Activated T-cell treated with anti-CD3 and anti-CD28 coated beads for 1 hour (primary cell): ENCODE measurements at regions not wholly inside any gene's neighbourhood (a gene's known extent, or its start where the extent isn't known, plus 50 kb on each side); places are given as distances from the start of the nearest gene placed in this dataset.

Experiments
- DNase-seq: peaks from one replicate; pipeline ENCODE4 v3.0.0-alpha.2; 2020; ENCODE audit warnings: low read depth

DNA sequence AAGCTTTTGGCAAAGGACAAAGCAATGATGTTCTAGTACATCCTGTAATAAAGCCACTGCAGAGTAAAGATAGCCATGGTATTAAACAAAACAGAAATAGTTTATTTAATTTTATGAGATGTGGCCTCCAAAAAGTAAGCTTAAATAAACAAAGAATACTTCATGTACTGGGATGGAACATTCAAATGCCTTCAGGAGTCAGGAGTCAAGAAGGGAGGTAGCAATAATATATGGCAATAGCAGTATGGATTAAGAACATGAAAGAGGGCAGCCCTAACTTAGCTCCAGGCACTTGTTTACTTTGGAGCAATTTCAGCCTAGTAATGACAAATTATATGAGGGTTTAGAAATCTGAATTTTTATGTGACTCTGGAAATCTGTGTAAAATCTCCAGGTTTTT lies 343.9 kb upstream of the THRB start:
- no peak for DNase-seq

DNA sequence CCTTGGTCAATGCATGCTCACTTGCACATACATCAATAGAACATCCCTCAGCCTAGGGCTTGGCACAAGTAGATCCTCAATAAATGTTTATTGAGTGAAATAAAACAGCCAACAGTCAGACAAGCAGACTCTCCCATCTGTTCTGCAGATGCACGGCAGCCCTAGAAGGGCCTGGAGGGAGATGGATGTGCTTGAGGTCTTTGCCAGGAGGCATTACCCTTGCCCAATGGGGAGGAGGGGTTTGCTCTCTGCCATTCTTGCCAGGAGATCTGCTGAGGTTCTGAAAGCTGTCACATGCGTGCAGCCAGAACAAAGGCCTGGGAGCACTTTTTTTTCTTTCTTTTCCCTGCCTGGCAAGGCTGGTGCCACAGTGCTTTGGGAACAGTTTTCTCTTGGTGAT lies 349.3 kb upstream of the THRB start:
- no peak for DNase-seq

DNA sequence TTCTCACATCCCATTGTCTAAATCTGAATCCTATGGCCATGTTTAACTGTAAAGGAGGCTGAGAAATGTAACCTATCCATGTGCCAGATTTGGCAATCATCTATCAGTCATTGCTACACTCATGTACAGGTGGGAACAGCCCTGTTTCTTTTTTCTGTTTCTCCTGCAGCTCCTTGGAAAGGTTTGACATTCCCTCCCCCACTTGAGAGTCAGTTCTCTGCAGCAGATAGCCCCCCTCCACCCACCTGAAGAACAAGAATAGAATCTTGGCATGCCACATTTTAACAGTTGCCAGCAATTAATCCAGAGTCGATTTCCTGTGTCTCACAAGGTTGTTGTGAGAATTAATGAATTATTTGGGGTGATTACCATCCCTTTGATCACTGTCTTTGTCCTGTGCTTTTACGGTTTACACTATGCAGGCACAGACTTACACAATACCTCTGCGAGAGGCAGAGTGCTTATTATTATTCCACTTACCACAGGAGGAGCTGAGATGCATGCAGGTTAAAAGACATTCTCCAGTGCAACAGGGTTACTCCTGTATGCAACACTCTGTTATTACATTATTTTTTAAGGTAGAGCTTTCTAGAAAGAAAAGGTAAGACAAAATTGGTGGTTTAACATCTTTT lies 351.0 kb upstream of the THRB start:
- DNase-seq: no peak

DNA sequence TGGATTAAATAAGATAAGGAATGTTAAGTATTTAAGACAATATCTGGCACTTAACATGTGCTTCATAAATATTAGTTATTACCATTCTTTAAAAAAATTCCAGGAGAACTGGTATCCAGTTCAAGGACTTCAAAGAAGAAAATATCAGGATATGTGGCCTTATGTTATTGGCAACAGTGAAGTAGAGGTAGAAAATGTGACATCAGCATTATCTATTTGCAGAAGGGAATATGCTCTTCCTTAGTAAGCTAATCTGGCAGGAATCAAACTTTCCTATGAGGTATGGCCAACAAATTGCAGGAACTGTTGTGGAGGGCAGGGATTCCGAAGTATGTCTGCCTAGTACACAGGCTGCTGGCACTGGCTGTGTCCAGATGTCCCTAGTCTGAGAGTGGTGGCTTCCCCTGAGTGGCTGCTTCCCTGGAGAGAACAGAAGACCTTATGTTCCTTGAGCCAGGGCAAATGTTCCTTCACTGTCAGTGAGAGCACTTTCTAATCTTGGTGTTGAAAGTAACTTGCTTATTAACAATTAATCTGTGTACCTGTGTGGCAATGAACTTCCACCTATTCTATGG lies 351.7 kb upstream of the THRB start:
- DNase-seq: no peak

DNA sequence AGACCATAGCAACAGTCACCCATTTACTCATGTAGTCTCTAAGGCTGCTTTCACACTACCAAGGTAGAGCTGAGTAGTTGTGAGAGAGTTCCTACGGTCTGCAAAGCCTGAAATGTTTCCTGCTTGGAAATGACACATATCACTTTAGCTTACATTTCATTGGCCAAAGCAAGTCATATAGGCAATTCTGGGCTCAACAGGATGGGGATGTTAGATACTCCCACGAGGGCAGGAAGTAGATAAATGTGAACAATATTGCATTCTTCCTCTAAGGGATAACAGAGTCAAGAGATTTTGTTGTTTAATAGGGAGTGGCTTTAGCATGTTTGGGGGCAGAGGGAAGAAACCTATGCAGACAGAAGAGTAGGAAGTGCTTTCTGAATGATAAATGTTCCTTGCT lies 355.6 kb upstream of the THRB start:
- DNase-seq: no peak

DNA sequence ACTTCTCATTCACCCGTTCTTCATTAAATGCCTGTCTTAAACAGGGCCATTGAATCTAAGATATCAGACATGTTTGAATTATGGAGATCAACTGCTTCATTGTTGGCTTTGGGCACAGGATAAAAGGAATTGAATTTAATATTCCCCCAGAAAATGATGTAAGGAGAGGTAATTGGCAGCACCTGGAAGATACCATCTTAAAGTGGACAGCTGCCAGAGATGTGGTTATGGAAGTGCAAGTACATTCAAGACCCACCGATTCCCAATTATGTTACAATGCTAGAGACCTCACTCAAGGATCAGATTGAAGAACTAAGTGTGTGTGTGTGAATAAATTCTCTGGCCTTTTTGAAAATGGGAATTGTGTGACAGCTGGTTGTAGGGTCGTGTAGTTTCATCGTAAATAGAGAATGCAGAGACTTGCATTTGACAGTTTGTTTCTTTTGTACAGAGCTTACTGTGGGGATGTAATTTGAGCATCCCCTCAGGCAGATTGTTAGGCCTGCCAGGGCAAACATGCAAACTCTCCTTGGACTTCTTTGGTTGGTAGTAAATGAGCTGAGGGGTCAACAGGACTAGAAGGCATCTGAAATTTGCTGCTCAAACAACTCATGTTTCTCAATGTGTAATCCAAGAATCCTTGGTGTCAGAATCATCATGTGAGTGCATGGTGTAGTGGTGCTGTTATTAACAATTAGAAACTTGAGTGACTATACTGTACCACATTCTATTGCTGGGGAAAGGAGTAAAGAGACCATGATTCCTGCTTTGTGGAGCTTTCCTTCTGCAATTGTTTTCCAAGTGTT lies 359.2 kb upstream of the THRB start:
- DNase-seq: no peak

DNA sequence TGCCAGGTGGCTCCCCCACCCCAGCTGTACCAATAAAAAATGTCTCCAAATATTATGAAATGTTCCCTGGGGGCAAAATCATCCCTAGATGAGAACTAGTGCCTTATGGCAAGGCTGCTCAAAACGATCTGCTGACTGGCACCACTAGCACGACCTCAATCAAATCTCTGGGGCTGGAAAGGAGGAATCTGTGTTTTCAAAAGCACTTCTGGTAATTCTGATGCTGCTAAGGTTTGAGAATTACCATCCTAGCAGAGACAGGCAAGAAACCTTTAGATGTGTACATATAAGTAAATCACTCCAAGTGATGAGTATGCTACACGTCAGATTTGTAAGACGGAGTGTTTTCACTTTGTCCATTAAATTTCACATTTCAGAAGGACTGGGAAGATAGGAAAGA lies 360.1 kb upstream of the THRB start:
- no peak for DNase-seq

DNA sequence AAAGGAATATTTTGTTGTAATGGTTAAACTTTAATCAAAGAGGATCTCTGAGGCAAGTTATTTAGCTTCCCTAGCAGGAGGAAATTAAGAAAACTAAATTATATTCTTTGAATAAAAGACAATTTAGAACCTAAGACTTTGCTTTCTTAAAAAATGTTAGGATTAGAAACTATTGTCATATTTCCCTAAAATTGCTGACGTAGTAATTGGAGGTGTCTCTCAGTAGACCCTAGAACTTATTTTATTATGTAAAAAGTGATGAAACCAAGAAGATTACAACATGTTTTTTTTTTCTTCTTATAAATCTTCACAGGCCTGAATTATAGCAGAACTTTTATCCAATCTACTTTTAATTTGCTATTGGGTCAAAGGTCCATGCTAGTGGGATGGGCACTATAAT lies 363.3 kb upstream of the THRB start:
- no peak for DNase-seq

DNA sequence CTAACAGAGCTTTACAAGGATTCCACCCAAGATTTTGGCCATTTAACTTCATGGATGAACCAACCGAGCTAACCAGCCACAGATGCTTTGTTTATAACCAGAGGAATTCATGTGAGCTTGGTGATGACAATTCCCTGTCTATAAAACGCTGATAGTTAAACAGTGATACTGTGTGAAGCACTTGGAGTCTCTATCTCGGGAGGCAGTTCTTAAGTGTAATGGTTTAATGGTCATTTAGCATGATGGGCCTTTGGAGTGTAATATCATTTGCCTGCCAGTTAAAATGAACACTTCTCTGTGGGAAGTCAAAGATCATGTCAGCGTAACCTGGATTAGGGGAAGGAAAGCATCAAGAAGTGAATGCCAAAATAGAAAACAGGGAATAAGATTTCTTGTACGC lies 368.6 kb upstream of the THRB start:
- DNase-seq: no peak

DNA sequence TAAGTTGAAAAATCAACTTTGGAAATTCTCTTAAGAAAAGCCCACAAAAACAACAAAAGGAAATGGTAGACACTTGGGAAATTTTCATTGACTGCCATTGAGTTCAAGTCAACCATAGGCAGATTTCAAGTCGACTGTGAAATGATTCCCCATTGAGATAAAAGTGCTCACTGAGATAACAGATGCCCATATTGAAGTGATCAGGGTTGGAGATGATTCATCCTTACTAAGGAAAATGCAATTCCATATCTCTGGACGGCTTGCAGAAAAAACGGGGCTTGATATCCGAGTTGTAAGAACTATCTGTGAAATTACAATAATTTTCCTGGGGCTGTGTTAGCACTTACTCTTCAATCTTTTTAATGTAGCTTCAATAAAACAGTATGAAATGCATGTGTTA lies 373.1 kb upstream of the THRB start:
- no peak for DNase-seq

DNA sequence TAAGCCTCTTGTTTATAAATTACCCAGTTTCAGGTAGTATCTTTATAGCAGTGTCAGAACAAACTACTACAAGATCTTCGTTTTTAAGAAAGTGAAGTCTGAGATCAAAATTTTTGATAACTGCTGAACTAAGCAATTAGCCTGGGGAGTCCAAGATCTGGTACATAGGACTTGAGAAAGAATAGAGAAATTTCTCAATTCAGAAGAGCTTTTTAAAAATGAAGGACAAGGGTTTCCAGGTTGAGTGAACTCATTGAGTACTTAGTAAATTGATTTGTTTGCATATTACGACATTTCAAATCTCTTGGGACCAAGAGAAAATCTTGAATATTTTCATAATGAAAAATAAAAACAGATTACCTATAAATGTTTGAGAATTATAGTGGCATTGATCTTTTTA lies 386.6 kb upstream of the THRB start:
- no peak for DNase-seq

DNA sequence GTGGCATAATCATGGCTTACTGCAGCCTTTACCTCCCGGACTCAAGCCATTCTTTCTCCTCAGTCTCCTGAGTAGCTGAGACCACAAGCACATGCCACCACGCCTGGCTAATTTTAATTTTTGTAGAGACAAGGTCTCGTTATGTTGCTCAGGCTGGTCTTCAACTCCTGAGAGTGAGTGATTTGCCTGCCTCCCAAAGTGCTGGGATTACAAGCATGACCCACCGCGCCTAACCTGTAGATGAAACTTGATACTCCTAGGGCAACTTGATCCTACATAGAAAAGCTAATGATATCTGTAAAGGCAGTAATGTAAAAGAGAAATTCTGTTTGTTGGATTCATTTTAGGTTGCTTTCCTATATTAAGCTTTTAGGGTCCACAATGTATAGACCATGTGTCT lies 391.9 kb upstream of the THRB start:
- DNase-seq: no peak

DNA sequence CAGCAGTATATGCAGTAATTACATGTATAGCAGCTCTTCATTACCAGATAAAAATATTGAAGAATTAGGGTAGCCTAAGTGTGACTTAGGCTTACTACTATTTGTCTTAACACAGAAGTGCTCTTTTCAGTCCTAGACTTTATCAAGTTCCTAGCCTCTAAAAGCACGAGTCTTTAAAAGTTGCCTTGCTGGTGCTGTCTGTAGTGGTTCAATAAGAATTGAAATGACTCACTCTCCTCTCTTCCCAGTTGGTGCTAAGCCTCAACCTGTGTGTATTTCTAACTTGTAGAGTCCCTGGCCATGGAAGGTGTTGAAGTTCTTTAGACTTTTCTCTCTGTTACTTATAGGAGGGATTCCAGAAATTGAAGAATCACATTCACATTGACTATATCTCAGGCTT lies 395.4 kb upstream of the THRB start:
- no peak for DNase-seq

DNA sequence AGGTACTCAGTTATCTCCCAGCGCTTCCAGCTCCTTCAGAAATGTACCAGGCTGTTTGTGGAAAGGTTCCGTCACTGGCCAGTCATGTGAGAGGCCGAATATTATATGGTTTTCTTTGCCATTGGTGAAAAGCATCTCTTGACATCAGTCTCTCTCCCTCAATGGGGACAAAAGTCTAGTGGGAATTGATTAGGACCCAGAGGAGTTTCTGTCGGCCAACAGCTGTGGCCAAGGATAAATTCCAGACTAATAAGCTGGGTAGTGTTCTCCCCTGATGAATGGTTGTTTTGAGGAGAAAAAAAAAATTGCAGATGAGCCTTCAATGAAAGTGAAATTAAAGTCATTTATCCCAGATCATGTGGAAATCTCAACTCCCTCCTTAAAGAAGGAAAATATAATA lies 404.7 kb upstream of the THRB start:
- DNase-seq: no peak

DNA sequence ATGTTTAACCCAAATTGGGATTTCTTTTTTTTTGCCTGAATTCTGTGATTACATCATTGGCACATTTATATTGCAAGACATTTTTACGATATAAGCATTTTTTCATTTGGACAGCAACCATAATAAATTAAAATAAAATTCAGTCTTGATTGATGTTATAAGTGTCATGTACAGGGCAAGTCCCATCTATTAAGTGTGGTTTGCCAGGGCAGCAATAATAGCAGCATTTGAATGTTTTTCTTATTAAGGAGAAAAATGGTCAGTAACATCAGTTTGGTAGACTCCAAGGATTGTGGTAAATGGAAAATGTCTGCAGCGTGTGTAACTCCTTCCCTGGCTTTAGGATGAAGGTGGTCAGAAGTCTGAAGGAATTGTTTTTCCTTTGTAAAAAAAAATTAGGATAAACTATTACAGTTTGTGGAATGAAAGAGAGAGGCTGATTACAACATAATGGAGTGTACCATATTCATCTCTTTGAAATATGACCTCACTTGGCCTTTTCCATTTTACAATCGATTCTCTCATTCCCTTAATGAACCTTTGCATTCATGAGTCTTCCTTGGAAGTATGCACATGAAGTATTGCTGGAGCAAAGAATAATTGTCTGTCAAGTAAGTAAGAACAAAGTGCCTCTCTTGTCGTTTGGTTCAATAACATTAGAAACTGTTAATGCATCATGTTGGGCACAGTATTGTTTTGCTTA lies 405.4 kb upstream of the THRB start:
- no peak for DNase-seq

DNA sequence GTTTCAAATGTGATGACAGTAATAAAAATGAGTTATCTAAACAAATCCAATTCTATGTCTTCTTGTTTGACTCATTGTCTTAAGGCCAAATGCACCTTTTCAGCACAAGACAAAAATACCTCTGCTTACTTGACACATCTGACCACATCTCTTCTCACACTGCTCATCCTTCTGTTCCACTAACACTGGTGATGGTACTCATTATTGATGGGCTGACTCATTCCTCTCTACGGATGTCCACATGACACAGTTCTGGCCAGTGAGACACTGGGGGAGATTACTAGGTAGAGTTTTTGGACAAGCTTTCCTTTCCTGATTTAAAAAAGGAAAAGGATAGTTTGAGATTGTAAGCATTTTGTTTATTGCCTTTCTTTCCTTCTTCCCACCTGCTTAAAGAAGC lies 410.6 kb upstream of the THRB start:
- DNase-seq: no peak

DNA sequence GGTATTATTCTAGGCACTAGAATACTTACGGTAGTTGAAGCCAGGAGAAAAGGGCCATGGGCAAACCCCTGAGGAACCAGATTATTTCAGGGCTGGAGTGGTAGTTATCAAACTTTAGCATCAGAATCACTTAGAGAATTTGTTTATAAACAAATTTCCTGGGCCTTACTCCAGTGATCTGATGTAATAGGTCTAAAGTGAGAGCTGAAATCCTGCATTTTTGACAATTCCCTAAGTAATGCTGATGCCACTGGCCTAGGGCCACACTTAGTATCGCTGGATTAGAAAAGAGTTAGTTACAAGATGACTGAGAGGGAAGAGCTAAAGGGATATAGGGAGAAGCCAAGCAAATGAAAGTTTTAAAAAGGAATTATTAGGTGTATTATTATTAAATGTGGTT lies 412.5 kb upstream of the THRB start:
- no peak for DNase-seq

DNA sequence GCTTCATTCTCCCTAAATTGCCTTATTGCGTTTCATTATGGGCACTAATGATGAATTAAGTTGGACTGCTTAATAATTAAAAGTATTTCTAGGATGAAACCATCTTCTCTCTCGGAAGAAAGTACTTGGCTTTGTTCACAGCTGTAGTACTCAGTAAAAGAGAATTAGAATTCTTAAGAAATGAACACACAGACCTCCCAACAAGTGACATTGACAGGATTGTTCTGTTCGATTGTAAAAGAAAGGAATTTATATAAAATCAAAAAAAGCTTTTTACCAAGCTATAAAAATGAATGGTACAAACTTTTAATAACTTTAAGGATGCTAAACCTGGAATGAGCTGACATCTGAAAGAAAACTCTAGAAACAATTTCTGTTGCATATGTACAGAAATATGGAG lies 416.4 kb upstream of the THRB start:
- no peak for DNase-seq

DNA sequence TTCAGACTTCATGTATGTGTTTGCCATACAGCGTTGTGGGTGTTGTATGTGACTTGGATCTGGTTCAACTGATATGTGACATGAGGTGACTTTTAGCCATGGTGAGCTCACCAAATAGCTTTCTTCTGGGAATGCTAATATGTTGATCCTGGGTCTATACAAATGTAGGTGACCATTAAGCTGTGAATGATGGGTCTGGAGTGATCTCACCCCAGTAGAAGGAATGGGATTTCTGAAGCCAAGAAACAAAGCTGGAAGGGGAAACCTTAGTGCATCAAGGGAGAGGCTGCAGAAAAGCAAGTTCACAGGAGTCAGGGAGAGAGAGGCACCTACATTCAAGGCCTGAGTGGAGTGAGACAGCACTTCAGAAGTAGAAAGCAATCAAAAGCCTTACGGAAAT lies 421.0 kb upstream of the THRB start:
- no peak for DNase-seq

DNA sequence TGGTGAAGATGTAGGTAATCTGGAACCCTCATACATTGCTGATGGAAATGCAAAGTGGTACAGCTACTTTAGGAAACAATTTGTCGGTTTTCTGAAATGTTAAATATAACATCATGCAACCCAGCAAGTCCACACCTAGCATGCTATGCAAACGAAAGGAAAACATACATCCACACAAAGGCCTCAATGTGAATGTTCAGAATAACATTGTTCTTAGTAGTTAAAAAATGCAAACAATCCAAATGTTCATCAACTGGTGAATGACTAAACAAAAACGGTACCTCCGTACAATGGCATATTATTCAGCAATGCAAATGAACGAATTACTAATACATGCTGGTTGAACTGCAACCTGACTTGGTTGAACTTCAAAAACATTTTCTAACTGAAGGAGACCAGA lies 423.3 kb upstream of the THRB start:
- DNase-seq: no peak

DNA sequence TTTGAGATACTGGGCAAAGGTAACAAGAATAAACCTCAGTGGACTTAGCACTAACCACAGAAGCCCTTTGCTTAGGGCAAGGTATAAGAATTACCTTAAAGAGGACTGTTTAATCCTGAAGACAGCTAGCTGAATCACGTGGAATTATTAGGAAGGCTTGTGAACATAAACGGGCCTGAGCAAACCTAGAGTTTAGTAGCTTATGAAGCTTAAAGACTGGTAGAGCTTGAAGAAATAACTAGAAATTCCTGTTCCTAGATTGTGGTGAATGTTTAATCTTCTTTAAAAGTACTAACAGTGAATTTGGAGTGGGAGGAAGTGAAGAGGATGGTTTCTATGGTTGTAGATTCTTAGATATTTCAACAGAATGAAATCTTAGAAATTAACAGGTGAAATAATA lies 428.9 kb upstream of the THRB start:
- no peak for DNase-seq

DNA sequence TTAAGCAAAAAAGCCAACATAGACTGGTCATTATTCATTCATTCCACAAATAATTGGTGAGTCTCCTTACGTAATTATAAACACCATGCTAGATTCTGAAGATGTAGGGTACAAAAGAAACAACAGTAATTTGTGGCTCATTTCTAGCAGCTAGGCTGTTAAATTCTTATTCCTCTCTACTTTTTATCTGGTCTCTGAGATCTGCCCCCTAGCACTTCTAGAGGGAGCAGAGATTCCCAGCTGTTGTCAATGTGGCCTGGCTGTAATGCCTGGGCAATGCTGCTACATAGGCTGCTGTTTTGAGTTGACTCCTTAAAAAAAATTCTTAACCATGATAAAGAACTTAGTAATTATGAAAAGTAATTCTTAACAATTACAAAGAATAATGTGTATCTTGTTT lies 434.9 kb upstream of the THRB start:
- DNase-seq: no peak

DNA sequence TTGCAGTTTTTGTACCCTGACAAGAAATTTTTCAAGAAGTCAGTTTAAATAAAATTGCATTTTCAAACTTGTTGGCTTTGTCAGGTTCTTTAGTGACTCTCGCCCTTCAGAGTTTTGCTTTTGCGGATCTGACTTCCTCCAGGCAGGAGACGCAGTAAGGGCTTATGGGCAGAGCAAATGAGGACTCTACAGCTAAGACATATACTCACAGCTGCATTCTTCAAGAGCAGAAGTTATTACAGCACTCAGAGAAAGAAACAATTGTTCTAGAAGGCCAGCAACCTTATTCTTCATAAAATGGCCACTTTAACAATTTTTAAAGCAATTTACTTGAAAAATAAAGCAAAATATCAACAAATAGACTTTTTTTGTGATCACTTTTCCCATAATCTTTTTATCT lies 438.8 kb upstream of the THRB start:
- DNase-seq: no peak
